ENCODE measurements at regions not wholly inside any gene's neighbourhood (a gene's known extent, or its start where the extent isn't known, plus 50 kb on each side); places are given as distances from the start of the nearest gene placed in this dataset.

DNA sequence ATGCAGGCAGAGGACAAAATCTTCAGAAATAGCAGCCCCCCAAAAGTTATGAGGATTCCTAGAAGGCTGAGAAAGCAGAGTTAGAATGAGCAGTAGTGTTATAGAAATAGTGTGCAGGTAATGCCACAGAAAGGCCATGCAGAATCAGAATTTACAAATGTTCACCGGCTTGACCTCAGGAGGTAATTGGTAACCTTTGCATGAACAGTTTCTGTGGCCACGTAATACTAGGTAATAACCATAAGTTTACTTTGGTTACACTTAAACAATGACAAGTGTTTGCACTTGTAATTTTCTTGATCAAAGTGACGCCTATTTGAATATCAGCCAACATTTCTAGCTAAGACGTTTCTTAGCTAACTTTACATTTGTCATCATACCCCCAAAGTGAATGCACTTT, 393.6 kb downstream of the GPAT3 start:
- no peak for DNase-seq
- no peak overlapping the region for H3K27ac Mint-ChIP-seq (ENCODE audit: unreplicated experiment)
- TF ChIP-seq, protein P1, sequence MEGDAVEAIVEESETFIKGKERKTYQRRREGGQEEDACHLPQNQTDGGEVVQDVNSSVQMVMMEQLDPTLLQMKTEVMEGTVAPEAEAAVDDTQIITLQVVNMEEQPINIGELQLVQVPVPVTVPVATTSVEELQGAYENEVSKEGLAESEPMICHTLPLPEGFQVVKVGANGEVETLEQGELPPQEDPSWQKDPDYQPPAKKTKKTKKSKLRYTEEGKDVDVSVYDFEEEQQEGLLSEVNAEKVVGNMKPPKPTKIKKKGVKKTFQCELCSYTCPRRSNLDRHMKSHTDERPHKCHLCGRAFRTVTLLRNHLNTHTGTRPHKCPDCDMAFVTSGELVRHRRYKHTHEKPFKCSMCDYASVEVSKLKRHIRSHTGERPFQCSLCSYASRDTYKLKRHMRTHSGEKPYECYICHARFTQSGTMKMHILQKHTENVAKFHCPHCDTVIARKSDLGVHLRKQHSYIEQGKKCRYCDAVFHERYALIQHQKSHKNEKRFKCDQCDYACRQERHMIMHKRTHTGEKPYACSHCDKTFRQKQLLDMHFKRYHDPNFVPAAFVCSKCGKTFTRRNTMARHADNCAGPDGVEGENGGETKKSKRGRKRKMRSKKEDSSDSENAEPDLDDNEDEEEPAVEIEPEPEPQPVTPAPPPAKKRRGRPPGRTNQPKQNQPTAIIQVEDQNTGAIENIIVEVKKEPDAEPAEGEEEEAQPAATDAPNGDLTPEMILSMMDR (IDR thresholded peaks at IDR 0.05; ENCODE audit: partially characterized antibody, unreplicated experiment) = no peak
- H3K4me1 Mint-ChIP-seq (ENCODE audit: low read depth, unreplicated experiment) = peaks cover 4% of the 10 kb centered on the region
- no peaks in the 10 kb centered on the region for H3K27me3 Mint-ChIP-seq (ENCODE audit: unreplicated experiment)
- H3K4me3 Mint-ChIP-seq (ENCODE audit: unreplicated experiment) = no peak overlapping the region
- H3K9me3 Mint-ChIP-seq (ENCODE audit: unreplicated experiment) = no peaks in the 10 kb centered on the region
- H3K36me3 Mint-ChIP-seq (ENCODE audit: unreplicated experiment) = no peaks in the 10 kb centered on the region

DNA sequence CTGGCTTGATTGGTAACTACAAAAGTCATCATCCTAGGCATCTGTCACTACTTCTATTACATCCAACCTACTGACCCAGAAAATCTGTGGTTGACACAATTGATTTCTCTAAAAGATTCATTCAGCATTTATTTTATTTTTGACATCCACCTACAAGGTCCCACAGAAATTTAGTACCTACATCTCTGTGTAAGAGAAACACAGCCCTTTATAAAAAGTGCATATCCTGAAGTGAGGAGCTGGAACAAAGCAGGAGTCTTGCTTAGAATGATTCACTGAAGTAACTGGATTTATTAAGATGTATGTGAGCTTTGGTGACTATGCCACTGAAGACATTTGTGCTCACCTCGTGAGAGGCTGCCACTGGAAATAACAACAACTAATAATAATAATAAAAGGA, 391.0 kb downstream of the GPAT3 start:
- DNase-seq = no peak
- H3K36me3 Mint-ChIP-seq (ENCODE audit: unreplicated experiment) = no peaks in the 10 kb centered on the region
- TF ChIP-seq, protein P1 (IDR thresholded peaks at IDR 0.05; ENCODE audit: partially characterized antibody, unreplicated experiment) = no peak

DNA sequence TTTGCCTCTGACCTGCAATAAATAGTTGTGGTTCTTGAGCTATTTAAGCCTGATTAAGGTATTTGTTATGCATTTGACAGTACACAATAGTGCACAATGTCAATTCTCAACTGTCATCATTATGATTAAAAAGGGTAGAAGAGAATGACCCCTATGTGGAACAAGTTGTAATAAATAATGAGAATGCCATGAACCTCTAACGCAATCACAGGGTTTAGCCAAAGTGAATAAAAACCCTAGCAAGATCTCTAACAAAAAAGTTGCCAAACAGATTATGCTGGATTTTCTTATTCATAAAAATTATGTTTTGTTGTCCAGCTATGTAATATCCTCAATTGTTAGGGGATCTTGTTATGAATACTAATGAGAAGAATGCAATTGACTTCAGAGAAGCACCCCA, 387.4 kb downstream of the GPAT3 start:
- Mint-ChIP-seq H3K27ac (ENCODE audit: unreplicated experiment) (no peak overlapping the region), H3K36me3 (ENCODE audit: unreplicated experiment) (no peaks in the 10 kb centered on the region), H3K4me3 (ENCODE audit: unreplicated experiment) (no peak overlapping the region), H3K9me3 (ENCODE audit: unreplicated experiment) (no peaks in the 10 kb centered on the region), H3K4me1 (ENCODE audit: low read depth, unreplicated experiment) (peaks cover 2% of the 10 kb centered on the region), H3K27me3 (ENCODE audit: unreplicated experiment) (no peaks in the 10 kb centered on the region)
- no peak for DNase-seq
- TF ChIP-seq, protein P1 (IDR thresholded peaks at IDR 0.05; ENCODE audit: partially characterized antibody, unreplicated experiment) = no peak

More for the DNA sequence above, 391.0 kb downstream of the GPAT3 start:
- no peaks in the 10 kb centered on the region for H3K9me3 Mint-ChIP-seq (ENCODE audit: unreplicated experiment)
- no peak overlapping the region for H3K27ac Mint-ChIP-seq (ENCODE audit: unreplicated experiment)
- H3K4me1 Mint-ChIP-seq (ENCODE audit: low read depth, unreplicated experiment) = peaks cover 4% of the 10 kb centered on the region
- H3K27me3 Mint-ChIP-seq (ENCODE audit: unreplicated experiment) = no peaks in the 10 kb centered on the region
- no peak overlapping the region for H3K4me3 Mint-ChIP-seq (ENCODE audit: unreplicated experiment)

DNA sequence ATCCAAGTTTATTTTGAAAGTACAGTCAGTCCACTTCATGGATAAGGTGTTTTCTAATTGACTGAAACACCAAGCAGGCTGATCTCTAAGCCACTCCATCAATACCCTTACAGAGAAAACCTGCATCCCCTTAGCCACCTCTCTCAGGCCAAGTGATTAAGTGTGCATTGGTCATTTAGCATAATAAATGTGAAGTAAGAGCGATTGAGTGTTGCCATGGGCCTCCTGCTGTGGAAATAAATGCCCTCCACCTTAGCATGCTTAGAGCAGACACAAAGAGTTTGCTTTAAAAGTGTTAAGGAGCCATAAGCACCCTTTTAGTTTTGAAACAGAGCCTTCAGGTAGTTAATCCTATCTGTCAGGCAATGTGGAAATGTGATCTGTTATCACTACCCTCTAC, 386.5 kb downstream of the GPAT3 start:
- peaks cover 2% of the 10 kb centered on the region for H3K4me1 Mint-ChIP-seq (ENCODE audit: low read depth, unreplicated experiment)
- H3K27me3 Mint-ChIP-seq (ENCODE audit: unreplicated experiment) = no peaks in the 10 kb centered on the region
- TF ChIP-seq, protein P1 (IDR thresholded peaks at IDR 0.05; ENCODE audit: partially characterized antibody, unreplicated experiment) = no peak
- H3K27ac Mint-ChIP-seq (ENCODE audit: unreplicated experiment) = no peak overlapping the region
- H3K4me3 Mint-ChIP-seq (ENCODE audit: unreplicated experiment) = no peak overlapping the region
- no peaks in the 10 kb centered on the region for H3K9me3 Mint-ChIP-seq (ENCODE audit: unreplicated experiment)
- DNase-seq = no peak
- H3K36me3 Mint-ChIP-seq (ENCODE audit: unreplicated experiment) = no peaks in the 10 kb centered on the region

DNA sequence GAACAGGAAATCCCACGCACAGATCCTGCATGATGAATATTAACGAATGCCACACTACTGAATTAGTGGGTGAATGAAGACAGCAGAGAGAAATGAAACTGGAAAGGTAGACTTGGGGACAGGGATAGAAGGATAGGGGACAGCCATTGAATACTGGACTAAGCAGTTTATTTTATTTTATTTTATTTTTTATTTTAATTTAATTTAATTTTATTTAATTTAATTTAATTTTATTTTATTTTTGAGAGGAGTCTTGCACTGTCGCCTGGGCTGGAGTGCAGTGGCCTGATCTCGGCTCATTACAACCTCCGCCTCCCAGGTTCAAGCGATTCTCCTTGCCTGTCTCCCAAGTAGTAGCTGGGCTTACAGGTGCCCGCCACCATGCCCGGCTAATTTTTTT, 385.2 kb downstream of the GPAT3 start:
- no peak for DNase-seq
- H3K27ac Mint-ChIP-seq (ENCODE audit: unreplicated experiment) = no peak overlapping the region
- H3K4me3 Mint-ChIP-seq (ENCODE audit: unreplicated experiment) = no peak overlapping the region
- H3K27me3 Mint-ChIP-seq (ENCODE audit: unreplicated experiment) = no peaks in the 10 kb centered on the region
- TF ChIP-seq, protein P1 (IDR thresholded peaks at IDR 0.05; ENCODE audit: partially characterized antibody, unreplicated experiment) = no peak
- H3K9me3 Mint-ChIP-seq (ENCODE audit: unreplicated experiment) = no peaks in the 10 kb centered on the region
- no peaks in the 10 kb centered on the region for H3K36me3 Mint-ChIP-seq (ENCODE audit: unreplicated experiment)
- H3K4me1 Mint-ChIP-seq (ENCODE audit: low read depth, unreplicated experiment) = peaks cover 2% of the 10 kb centered on the region
